ENCODE measurements at regions not wholly inside any gene's neighbourhood (a gene's known extent, or its start where the extent isn't known, plus 50 kb on each side); places are given as distances from the start of the nearest gene placed in this dataset.
"Not testable (repeated sequence)": the region's sequence is repeated elsewhere in the genome, so short reads cannot be mapped to it uniquely, and the experiment has no call there.

- TF ChIP-seq CTCF (IDR thresholded peaks at IDR 0.05; ENCODE audit: low read depth, low read length, poor library complexity, severe bottlenecking); EZH2phosphoT487 (IDR thresholded peaks at IDR 0.05; ENCODE audit: borderline replicate concordance, low read length): not testable (repeated sequence)
Measured at GRCh38 chr5:45748511-45748910, 52.3 kb upstream of the HCN1 start.

All from DOHH2 (cell line).